Heart right ventricle (tissue), 16 donors: ENCODE measurements at regions not wholly inside any gene's neighbourhood (a gene's known extent, or its start where the extent isn't known, plus 50 kb on each side); places are given as distances from the start of the nearest gene placed in this dataset.

ENCODE experiments used
- ATAC-seq, 8 donors: fragments of 200-7000 bp; cut with Tn5 transposase; one replicate each; pipeline ENCODE4 v1.9.1; 2020; ENCODE audit warnings: mild to moderate bottlenecking in 8 of 8, moderate library complexity in 8 of 8, moderate number of reproducible peaks in 1 of 8
- DNase-seq, 2 donors: peaks; one replicate each; pipeline ENCODE4 v3.0.0-alpha.2; 2020
- H3K27ac ChIP-seq, 10 donors: fragments of 200-600 bp; sonication (generic) in 2 of 10; one replicate each; pipeline versions ENCODE4 v1.5.0 to v1.8.0; 2020 to 2022; ENCODE audit warnings: mild to moderate bottlenecking in 3 of 10
- H3K27me3 ChIP-seq, 7 donors: fragments of 200-600 bp; one replicate each; pipeline ENCODE4 v1.8.0; 2021 to 2022; ENCODE audit warnings: mild to moderate bottlenecking in 2 of 7
- H3K36me3 ChIP-seq, 9 donors: fragments of 200-600 bp; sonication (generic) in 1 of 9; one replicate each; pipeline versions ENCODE4 v1.5.0 to v1.8.0; 2020 to 2022; ENCODE audit warnings: mild to moderate bottlenecking in 2 of 9
- H3K4me1 ChIP-seq, 9 donors: fragments of 200-600 bp; sonication (generic) in 1 of 9; one replicate each; pipeline versions ENCODE4 v1.5.0 to v1.8.0; 2020 to 2022; ENCODE audit warnings: mild to moderate bottlenecking in 4 of 9
- H3K4me3 ChIP-seq, 10 donors: fragments of 200-600 bp; sonication (generic) in 2 of 10; one replicate each; pipeline versions ENCODE4 v1.5.0 to v1.8.0; 2020 to 2022; ENCODE audit warnings: mild to moderate bottlenecking in 7 of 10, moderate library complexity in 2 of 10
- H3K9me3 ChIP-seq, 11 donors: fragments of 200-600 bp in 10 of 11; sonication (generic) in 2 of 11; one replicate each; pipeline versions ENCODE4 v1.5.0 to v1.8.0; 2013 to 2022; ENCODE audit warnings: mild to moderate bottlenecking in 2 of 11, control low read depth in 1 of 11, moderate library complexity in 1 of 11
- CTCF ChIP-seq, 9 donors: fragments of 200-600 bp; sonication (generic) in 2 of 9; IDR thresholded peaks; one replicate each; pipeline versions ENCODE4 v1.5.0 to v1.8.0; 2021 to 2022; ENCODE audit warnings: antibody characterized with exemption in 9 of 9, mild to moderate bottlenecking in 5 of 9, moderate library complexity in 1 of 9
- WGBS, 2 donors: extraction: QIAGEN DNeasy Blood & Tissue Kit; methylation state at CpG; one replicate each; pipeline ENCODE4 v1.1.7; 2013; ENCODE audit warnings: inconsistent platforms in 1 of 2; 5-methylcytosine and 5-hydroxymethylcytosine counted together
- intact Hi-C, 10 donors: fragments of 100-400 bp; cut with DNase I; formaldehyde crosslinking; loops; one replicate each; pipeline versions ENCODE4 v1.11.1 to v1.14.2; 2022
- donor health status: Arrhythmogenic right ventricular cardiomyopathy.
- donor health status: ischemic (EF 13 %, LVEDD 7.1; RV severe dilation, severe dysfunction).
- donor health status: healthy with polysubstance abuse.
- donor health status: DM: no; HTN: yes; CAD: no.
- donor health status: DM: no; HTN: no; CAD: no.
- donor health status: ischemic (EF 25% LVEDD 6.9; RV normal size, moderate dysfunction).
- donor health status: ischemic (EF 25% LVEDD 5.7; RV mildly dilated, moderate dysfunction).
- donor health status: healthy.
- donor health status: DM: yes; HTN: yes; CAD: no.
- donor health status: Ischemic cardiomyopathy.
- donor health status: ischemic (EF 35%, LVEDD 5.7; RV mildly dilated, moderate dysfunction).
- donor health status: nonischemic (EF 11% LVEDD 7.7; RV severe dilation, severe dysfunction).
- donor health status: DM: yes; HTN: yes; CAD: no.
- donor health status: PGD.
- donor health status: ischemic (EF 29% LVEDD 5.4; RV normal size, mild dysfunction).
- donor health status: nonischemic (EF 23%, LVEDD 6.1; RV moderate dilation, normal function).

- WGBS, 2 donors, result 50 to 60% methylated on average over 3 of the region's 3 CpGs
- no peaks in the 10 kb centered on the region for H3K4me1 ChIP-seq
- peaks cover 0 to 24% (median 11%) of the 10 kb centered on the region in 11 donors for H3K9me3 ChIP-seq
- no peaks in the 10 kb centered on the region for H3K36me3 ChIP-seq
- H3K27me3 ChIP-seq, result no peaks in the 10 kb centered on the region
- intact Hi-C loops, result no loop called here
- TF ChIP-seq CTCF (IDR thresholded peaks at IDR 0.05), result no peak
- DNase-seq (no peak), ATAC-seq (no peak)
- no peak overlapping the region for H3K4me3 ChIP-seq
- H3K27ac ChIP-seq, result no peak overlapping the region
Measured at GRCh38 chr18:76102156-76102555, 392.9 kb downstream of the ZNF516 start.

- no peaks in the 10 kb centered on the region for H3K36me3 ChIP-seq
- intact Hi-C loops, result no loop called here
- no peak overlapping the region for H3K27ac ChIP-seq
- DNase-seq (no peak), ATAC-seq (no peak)
- peaks cover 0 to 21% (median 11%) of the 10 kb centered on the region in 11 donors for H3K9me3 ChIP-seq
- TF ChIP-seq CTCF (IDR thresholded peaks at IDR 0.05), result no peak
- no peaks in the 10 kb centered on the region for H3K4me1 ChIP-seq
- H3K4me3 ChIP-seq, result no peak overlapping the region
- 67% methylated on average over 14 of the region's 14 CpGs for WGBS, 2 donors
- H3K27me3 ChIP-seq, result no peaks in the 10 kb centered on the region
Measured at GRCh38 chr18:76099931-76100457, 395.0 kb downstream of the ZNF516 start.

GRCh38 chr18:76098674-76099411 lies 396.2 kb downstream of the ZNF516 start:
- Histone ChIP-seq H3K9me3 (peaks cover 0 to 16% (median 5%) of the 10 kb centered on the region in 11 donors), H3K36me3 (no peaks in the 10 kb centered on the region), H3K27ac (no peak overlapping the region), H3K4me3 (no peak overlapping the region), H3K27me3 (no peaks in the 10 kb centered on the region), H3K4me1 (no peaks in the 10 kb centered on the region)
- 41 to 51% methylated on average over 10 of the region's 10 CpGs for WGBS, 2 donors
- intact Hi-C loops, result no loop called here
- ATAC-seq (no peak), DNase-seq (no peak)
- no peak for TF ChIP-seq CTCF (IDR thresholded peaks at IDR 0.05)

- DNase-seq (no peak), ATAC-seq (no peak)
- 79 to 81% methylated on average over 12 of the region's 12 CpGs for WGBS, 2 donors
- Histone ChIP-seq H3K4me1 (no peaks in the 10 kb centered on the region), H3K36me3 (no peaks in the 10 kb centered on the region), H3K27ac (no peak overlapping the region), H3K9me3 (peaks cover 0 to 28% (median 0%) of the 10 kb centered on the region in 11 donors), H3K27me3 (peaks cover 0 to 1% (median 0%) of the 10 kb centered on the region in 7 donors), H3K4me3 (no peak overlapping the region)
- intact Hi-C loops, result no loop called here
- TF ChIP-seq CTCF (IDR thresholded peaks at IDR 0.05), result no peak
Measured at GRCh38 chr18:76081536-76081935, 413.5 kb downstream of the ZNF516 start.
